DMS79 treated with DMSO at 0.1 percent for 48 hours (cell line): ENCODE measurements at regions not wholly inside any gene's neighbourhood (a gene's known extent, or its start where the extent isn't known, plus 50 kb on each side); places are given as distances from the start of the nearest gene placed in this dataset.

Source experiments
- DNase-seq: peaks from one replicate; lab custom pipeline; 2025; lab: John Stamatoyannopoulos, UW

DNA sequence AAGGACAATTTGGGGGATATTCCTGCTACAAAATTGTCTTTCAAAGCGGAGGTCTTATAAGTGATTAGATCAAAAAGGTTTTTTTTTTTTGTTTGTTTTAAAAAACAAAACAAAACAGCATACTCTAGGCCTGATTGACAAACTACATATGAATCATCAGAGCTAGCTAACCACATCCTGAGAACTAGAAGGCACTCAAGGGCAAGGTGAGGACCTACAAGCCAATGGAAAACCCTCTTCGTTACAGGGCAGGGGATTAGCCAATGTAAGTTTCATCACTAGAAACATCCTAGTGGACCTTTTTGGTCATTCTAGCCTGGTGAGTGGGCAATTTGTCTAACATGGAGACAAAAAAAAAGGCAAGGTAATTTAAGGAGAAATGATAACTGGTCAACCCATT, 428.6 kb downstream of the RFC3 start:
- DNase-seq, result peak; percentile 0

DNA sequence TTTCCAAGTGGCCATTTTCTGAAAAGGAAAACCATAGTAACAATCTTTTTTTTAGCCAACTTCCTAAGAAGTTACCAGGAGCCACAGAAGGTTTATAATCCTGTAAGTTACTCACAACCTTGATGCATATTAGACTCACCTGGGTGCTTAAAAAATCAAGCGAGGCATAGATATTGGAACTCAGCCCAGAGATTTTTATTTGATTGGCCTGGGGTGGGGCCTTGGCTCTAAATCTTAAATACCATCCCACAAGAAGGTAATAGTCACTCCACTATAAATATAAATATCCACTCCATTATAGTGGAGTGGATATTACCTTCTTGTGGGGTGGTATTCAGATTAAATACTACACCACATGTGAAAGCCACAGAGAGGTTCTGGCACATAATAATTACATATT, 429.6 kb downstream of the RFC3 start:
- peak; percentile 92 for DNase-seq

DNA sequence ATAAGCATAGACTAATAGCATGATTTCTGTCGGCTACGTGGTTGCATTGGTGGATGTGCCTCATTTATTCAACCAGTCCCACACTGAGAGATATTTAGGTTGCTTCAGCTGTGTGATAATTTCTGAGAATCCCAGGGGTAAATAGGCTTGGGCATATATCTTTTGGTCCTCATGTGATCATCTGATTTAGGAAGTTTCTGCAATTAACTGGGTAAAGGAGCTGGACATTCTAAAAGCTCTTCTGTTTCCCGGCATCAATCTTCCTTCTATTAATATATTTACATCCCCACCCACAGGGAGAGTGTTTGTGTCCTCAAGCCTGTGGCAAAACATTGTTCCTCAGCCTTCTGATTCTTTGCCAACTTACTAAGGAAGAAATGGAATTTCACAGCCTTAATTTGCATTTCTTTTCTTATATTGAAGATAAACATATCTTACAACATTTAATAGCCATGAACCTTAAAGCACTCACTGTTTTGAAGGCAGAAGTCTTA, 431.6 kb downstream of the RFC3 start:
- no peak for DNase-seq

DNA sequence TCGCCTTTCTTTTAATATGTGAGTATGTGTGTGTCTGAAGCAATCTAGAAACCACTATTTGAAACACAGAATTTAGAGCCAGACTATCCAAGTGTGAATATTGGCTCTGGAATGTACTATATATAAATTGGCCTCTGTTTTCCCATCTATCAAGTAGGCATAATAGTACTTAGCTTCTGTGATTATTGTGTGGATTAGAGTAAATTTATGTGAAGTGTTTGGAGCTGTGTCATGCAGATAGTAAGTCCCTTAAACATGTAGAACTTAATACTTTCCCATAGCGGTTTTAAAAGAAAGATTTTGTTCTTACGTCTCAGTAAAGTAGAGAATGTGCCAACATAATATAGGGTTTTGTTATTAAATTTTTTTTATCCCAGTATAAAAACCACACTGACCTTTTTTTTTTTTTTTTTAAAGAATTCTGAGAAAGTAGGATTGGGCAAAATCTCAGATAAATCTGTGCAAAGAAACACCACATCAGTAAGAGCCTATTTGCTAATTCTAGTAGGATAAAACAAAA, 432.3 kb downstream of the RFC3 start:
- DNase-seq, result no peak

DNA sequence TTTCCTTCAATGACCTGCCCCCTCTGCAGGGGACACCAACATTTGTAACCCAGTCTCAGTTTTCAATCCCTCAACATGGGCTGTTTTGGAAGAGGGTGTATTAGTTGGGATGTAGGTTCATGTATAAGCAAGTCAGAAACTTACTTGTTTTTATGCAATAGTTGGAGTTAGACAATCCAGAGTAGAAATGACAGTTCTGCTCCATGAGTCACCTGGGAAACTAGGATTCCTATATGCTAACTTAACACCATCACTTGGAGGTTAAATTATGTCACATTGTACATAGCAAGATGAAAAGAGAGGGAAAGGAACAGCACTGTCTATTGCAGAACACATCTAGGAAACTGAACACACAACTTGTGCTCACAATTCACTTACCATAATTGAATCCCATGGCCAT, 436.4 kb downstream of the RFC3 start:
- DNase-seq, result no peak

DNA sequence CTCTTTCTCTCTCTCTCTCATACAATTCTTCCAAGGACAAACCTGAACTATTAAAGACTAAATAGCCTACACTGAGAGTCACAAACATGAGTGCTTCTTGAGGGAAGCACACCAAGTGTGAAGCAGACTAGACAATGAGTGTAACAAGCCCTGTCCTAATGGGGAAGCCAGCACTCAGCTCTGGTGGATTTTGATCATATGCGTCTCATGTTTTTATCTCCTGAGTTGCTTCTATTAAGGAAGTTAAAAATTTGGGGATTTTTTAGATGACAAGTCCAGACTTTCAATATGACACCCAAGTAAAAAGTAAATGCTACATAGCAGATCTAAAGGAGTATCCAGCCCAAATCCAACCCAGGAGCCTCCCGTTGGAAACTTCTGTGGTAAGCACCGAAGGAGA, 437.8 kb downstream of the RFC3 start:
- no peak for DNase-seq

DNA sequence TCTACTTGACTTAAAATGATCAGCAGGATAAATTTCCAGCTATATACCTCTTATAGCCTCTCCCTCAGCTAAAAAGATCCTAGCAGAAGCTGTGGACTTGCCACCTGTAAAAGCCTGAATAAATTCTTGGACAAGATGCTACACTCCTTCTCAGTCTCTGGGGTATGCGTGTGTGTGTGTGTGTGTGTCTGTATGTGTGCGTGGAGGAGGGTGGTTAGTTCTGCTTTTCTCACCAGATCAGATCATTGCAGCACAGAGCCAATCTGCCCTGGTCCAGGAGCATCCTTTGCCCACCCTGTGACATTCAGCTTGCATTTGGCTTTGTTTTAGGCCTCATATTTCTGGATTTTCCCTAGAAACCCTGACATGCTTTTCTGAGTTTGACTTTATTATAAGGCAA, 438.3 kb downstream of the RFC3 start:
- no peak for DNase-seq

DNA sequence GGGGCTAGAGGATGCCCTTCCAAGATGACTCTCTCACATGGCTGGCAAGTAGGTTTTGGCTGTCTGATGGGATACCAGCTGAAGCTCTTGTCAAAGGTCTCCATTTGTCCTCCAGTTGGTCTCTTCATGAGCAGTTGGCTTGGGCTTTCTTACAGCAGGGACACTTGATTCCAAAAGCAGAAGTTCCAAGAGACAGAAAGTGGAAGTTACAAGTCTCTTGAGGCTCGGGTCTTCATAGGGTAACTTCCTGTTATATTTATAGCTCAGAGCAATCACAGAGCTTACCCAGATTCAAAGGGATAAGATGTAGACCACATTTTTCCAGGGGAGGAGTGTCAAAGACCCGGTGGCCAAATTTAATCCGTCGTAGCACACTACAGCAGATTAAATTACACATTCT, 440.0 kb downstream of the RFC3 start:
- no peak for DNase-seq

DNA sequence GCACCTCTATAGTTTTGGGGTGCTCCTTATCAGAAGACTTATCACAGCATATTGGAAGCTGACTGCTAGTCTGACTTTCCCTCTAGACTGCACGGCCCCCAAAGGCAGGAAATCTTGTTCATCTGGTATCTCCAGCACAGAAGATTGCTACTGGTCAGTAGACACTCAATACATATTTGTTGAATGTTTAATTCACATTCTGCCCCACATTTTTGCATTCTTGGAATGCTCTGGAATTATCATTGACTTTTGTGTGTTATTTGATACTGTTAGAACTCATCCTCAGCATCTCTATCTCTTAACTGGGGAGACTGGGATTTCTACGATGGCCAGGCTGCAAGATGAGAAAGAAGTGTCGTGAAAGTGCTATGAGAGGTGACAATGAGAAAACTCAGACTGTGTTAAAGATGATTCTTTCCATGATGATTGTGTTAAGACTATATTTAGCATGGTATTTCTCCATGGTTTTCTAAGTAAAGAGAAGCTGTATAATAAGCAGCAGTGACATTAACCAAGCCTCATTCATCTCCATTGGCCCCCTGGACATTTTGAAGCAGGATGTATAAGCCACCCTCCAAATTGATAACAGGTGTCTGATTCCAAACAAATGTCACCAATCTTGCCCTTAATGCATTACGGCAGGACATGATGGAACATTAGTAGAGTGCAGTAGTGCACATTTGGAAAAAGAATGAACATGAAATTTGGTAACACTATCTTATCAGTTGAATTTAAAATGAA, 440.9 kb downstream of the RFC3 start:
- no peak for DNase-seq

DNA sequence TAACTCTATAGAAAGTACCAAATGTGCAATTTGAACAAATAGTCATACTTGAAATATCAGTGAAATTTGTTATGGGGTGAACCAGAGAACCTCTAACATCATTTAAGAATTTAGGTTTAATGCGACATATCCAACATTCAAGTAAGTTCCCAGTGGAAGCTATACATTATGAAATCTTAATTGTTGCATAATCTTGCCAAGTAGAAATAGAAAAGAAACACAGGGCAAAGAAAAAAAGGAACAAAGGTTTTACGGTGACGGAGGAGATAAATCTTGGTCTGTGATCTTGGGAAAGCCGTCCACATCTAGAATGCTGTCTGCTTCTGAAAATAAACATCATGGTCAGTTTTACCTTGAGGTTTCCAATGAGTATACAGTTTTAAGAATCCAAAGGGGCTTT, 445.7 kb downstream of the RFC3 start:
- no peak for DNase-seq

DNA sequence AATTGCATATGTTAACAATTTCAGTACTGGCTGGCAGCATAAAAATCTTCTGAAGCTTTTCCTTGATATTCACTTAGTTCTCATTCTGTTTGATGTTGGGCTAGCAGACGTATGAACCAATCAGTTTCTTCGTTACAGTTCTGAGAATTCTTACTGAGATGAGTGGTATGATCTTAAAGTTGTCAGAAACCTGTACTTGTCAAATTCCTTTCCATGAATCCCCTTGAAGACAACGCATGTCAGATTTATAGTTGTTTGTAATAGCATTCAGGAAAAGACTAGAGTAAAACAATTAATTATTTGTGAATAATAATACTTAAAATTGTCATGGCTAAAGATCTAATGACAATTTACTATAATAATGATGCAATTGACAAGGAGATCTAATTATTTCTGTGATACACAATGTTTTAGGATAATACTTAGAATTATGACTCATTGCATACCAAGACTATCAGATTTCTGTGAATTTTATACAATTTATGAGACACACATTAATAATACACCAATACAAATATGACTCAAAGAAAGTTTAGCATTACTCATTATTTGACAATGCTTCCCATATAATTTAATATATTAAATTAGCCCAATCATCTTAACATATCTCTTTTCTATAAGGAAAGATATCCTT, 447.2 kb downstream of the RFC3 start:
- no peak for DNase-seq

DNA sequence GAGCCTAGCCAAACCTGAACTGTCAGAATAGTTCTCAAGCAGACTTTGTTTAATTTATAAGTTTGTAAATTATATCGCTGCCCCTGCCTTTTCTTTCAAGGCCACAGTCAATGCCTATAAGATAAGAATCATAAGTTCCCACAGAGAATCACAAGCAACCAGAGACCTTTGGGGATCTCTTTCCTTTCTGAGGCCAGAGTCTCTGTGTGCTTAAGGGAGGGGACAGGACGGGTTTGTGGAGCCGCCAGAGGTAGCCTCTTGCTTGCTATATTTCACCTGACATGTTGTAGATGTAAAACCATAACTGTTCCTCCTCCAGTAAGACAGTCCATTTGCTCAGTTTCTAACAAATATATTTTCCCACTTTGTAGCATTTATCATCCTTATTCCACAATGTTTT, 458.8 kb downstream of the RFC3 start:
- no peak for DNase-seq

DNA sequence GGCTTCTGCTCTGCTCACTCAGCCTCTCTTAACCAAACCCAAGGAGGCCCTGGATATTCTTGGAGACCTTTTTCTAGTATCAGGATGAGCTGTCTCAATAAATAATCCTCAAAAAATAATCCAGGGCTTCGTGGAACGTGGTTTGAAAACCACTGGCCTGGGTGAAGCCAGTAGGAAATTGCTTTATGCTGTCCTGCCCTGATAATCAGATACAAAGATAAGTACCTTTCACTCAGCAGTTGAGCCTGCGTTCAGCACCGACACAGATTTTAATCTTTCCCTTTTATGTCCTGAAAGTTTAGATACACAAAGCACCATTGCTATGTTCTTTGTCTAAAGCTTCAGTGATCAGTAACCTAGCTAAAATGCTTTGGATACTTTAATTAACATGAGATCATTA, 460.0 kb downstream of the RFC3 start:
- DNase-seq, result no peak

DNA sequence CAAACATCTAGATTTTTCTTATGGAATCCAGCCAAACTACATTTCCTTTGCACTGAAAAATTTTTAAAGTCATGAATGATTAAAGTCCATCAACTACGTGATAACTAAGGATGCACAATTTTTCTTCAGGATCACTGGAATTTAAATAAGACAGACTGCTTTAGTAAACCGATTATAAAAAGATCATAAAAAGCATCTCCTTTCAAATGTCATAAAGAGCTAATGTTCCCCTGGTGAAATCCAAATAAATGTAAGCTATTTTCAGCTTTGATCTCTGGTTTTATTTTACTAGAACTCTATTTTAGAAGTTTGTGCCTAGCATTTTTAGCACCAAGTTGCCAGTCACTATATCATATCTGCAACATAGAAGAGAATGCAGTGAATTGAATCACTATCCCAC, 460.8 kb downstream of the RFC3 start:
- no peak for DNase-seq

DNA sequence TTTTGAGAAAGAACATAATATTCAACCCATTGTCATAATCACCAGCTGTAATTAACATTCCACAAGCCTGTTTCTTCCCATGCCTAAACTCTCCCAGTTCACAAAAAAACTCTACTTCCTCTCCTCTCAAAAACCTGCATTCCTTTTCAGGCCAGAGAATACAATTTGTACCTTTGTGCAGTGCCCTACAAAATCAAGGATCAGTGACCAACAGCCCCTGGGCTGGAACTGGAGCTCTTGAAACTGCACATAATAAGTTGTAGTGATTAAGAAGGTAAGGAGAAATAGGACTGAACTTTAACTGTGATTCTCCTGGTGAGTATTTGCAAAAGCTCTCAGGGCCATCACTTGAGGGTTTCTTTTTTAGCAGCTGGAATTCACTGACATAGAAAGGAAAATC, 472.7 kb downstream of the RFC3 start:
- no peak for DNase-seq

DNA sequence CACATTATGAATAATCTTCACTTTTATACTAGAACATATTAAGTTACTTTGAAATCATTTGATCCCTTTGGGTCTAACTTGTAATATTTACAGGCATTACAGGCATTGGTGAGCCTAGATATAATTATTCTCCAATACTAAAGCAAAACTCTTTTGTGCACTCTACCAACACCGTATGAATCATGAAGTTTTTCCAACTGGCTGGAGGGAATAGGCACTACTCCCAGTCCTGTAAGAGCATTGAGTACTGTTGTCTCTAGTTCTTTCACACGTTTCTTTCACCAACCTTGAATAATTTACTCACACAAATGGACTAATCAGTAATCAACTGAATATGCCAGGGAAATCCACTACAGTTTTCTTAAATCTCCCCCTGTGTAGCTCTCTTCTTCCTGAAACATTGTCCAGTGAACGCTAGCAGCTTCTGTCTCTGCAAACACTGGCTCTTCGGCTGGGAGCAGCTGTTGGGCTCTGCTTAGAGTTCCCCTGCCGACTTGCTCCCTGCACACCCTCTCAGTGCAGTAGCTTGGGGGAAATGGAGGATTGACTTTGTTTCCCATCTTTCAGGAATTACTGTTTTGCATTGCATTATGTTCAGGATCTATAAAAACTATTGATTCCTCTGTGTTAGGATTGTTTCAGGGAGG, 476.7 kb downstream of the RFC3 start:
- DNase-seq, result no peak

DNA sequence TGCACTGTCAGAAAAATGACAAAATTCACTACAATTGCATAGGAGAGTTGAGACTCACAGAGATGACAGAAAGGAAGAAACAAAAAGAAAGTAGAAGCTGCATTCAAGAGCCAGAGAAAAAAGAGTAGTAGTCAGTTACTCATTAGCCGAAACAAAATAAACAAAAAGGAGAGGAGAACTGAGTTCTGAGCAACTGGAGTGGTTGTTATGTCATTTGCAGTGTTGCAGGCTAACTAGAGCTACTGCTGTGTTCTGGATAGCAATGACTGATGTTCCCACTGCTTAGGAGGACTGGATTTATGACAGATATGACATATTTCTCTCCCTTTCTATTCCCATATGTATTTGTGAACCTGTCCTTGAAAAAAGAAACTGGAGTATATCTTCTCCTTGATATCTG, 482.6 kb downstream of the RFC3 start:
- DNase-seq, result peak; percentile 17

DNA sequence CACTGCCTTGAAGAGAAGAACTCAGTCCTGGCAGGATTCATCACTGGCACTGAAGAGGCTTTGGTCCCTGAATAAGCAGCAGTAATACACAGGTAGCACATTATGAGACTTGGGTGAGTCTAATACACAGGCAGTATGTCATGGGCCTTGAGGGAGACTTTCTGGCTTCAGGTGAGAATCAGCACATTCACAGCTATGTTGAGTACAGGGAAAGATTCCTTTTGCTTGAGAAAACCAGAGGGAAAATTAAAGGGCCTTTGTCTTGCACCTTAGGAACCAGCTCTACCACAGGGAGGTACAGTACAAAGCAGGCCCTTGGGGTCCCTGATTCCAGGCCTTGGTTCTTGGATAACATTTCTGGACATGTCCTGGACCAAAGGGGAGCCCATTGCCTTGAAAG, 484.6 kb downstream of the RFC3 start:
- DNase-seq, result no peak

DNA sequence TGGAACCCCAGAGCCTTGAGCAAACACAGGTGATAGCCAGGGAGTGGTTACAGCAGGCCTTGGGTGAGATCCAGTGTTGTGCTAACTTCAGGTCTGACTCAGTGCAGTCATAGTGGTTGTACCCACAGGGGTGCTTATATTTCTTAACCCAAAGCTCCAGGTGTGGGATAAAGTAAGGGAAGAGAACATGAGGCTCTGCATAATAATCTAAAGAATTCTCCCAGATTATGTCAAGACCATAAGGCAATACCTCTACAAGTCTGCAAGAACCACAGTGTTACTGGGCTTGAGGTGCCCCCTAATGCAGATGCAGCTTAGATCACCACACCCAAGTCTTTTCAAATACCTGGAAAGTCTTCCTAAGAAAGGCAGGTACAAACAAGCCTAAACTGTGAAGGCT, 485.4 kb downstream of the RFC3 start:
- no peak for DNase-seq

DNA sequence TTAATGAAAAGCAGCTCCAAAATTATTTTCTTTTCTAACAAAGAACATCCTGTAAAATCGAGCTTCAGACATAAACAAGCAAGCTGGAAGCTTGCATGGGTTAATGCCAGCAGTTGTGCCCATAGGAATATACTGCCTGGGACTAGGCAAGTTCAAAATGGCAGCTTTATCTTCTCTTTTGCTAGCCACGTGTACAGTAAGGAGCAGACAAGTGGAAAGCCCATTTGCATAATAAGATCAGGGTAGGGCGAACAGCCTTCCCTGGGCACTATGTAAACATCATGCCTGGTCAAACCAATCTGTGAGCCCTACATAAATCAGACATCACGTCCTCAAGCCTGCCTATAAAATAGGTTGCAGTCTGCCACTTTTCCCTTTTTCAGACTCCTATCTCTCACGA, 489.7 kb downstream of the RFC3 start:
- DNase-seq, result no peak

DNA sequence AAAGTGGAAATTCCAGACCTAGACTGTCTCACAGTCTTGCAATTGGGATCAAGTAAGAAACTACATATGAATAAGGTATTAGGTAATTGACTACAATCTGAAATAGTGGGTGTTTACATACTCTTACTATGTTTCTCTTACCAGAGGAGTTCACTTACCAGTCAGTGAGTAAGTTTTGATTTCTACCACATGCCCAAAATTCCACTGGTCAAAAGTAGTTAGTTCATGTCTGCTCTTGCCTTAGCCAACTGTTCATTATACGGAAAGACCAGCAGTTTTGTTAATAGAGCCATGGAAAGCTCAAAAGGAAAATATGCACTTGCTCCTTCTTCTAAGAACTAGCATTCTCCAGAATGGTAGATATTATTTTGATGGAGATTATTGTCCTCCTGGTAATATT, 490.8 kb downstream of the RFC3 start:
- no peak for DNase-seq

DNA sequence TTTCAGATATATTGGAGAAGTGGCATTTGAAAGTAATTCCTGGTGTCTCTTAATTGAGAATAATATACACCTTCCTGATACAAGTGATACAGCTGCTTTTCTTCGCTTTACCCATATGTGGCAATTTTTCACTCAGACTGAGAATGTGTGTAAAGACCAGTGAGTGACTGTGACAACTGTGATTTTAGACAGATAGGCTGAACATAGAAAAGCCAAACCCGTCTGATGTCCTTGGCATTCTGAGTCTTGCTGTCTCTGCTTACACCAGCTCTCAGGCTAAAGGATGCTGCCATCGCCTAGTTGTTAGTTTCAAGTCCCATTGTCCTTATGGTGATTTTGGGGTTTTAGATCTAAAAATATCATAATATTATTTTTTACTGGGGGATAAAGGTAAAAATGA, 492.6 kb downstream of the RFC3 start:
- DNase-seq, result no peak

DNA sequence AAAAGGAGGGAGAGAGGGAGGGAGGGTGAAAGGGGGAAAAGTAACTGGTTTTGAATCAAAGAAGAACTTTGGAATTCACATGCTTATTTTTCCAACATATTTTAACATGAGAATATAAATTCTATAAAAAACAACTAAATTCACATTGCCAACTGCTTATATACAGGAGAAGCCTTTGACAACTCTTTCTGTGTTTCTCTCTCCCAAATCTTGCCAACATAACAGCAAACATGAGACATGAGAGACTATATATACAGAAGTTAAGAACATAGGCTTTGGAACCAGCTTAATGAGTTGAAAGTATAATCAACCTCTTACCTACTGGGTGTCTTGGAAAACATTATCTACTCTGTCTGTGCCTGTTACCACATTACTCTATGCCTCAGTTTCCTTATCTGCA, 493.3 kb downstream of the RFC3 start:
- no peak for DNase-seq
